HL-60 (cell line): ENCODE measurements at regions not wholly inside any gene's neighbourhood (a gene's known extent, or its start where the extent isn't known, plus 50 kb on each side); places are given as distances from the start of the nearest gene placed in this dataset.

Experiments used
- DNase-seq, 2 experiments: peaks; one replicate each; pipeline ENCODE4 v3.0.0-alpha.2; 2010 to 2020; ENCODE audit warnings: low read depth in 1 of 2, low spot score in 1 of 2
- H3K27ac ChIP-seq: fragments of 250-450 bp; sonication (Bioruptor Pico); replicated peaks from 2 replicates; pipeline ENCODE4 v1.5.1; 2020; ENCODE audit warnings: mild to moderate bottlenecking, moderate library complexity
- H3K27me3 ChIP-seq: fragments of 250-450 bp; sonication (Bioruptor Pico); 2 replicates; pipeline ENCODE4 v1.5.1; 2021; ENCODE audit warnings: mild to moderate bottlenecking, moderate library complexity; ENCODE audit not compliant: insufficient read depth, poor library complexity, severe bottlenecking
- H3K4me3 ChIP-seq: replicated peaks from 2 replicates; pipeline ENCODE4 v1.5.1; 2011; ENCODE audit warnings: mild to moderate bottlenecking, control low read depth, low read length; ENCODE audit not compliant: insufficient read depth
- GABPA ChIP-seq: IDR thresholded peaks from 2 replicates; pipeline ENCODE4 v1.6.1; 2012; ENCODE audit warnings: low read depth
- POLR2AphosphoS5 ChIP-seq: IDR thresholded peaks from 2 replicates; pipeline ENCODE4 v1.6.1; 2012; ENCODE audit warnings: low read depth
- REST ChIP-seq: IDR thresholded peaks from 2 replicates; pipeline ENCODE4 v1.6.1; 2012; ENCODE audit warnings: low read depth; ENCODE audit not compliant: insufficient replicate concordance
- SPI1 ChIP-seq: IDR thresholded peaks from 2 replicates; pipeline ENCODE4 v1.6.1; 2012; ENCODE audit warnings: low read depth, mild to moderate bottlenecking, borderline replicate concordance
- TF ChIP-seq, protein P1 (sequence below): IDR thresholded peaks from one replicate; pipeline ENCODE4 v1.5.1; 2011; ENCODE audit warnings: low read length, control low read depth, inconsistent platforms; ENCODE audit not compliant: insufficient read depth

- Histone ChIP-seq H3K4me3 (no peak overlapping the region), H3K27ac (no peak overlapping the region)
- no peak for TF ChIP-seq GABPA
- no peak for TF ChIP-seq SPI1
- TF ChIP-seq, protein P1, sequence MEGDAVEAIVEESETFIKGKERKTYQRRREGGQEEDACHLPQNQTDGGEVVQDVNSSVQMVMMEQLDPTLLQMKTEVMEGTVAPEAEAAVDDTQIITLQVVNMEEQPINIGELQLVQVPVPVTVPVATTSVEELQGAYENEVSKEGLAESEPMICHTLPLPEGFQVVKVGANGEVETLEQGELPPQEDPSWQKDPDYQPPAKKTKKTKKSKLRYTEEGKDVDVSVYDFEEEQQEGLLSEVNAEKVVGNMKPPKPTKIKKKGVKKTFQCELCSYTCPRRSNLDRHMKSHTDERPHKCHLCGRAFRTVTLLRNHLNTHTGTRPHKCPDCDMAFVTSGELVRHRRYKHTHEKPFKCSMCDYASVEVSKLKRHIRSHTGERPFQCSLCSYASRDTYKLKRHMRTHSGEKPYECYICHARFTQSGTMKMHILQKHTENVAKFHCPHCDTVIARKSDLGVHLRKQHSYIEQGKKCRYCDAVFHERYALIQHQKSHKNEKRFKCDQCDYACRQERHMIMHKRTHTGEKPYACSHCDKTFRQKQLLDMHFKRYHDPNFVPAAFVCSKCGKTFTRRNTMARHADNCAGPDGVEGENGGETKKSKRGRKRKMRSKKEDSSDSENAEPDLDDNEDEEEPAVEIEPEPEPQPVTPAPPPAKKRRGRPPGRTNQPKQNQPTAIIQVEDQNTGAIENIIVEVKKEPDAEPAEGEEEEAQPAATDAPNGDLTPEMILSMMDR = no peak
- TF ChIP-seq REST = no peak
- no peak for TF ChIP-seq POLR2AphosphoS5
Observed at GRCh38 chrX:148363471-148364235, 136.8 kb upstream of the AFF2 start.

GRCh38 chrX:148365233-148365632 is 135.2 kb upstream of the AFF2 start:
- DNase-seq = no peak
- no peak overlapping the region for H3K4me3 ChIP-seq

More at GRCh38 chrX:148363471-148364235, 136.8 kb upstream of the AFF2 start:
- no peak for DNase-seq
- no peaks in the 10 kb centered on the region for H3K27me3 ChIP-seq

DNA sequence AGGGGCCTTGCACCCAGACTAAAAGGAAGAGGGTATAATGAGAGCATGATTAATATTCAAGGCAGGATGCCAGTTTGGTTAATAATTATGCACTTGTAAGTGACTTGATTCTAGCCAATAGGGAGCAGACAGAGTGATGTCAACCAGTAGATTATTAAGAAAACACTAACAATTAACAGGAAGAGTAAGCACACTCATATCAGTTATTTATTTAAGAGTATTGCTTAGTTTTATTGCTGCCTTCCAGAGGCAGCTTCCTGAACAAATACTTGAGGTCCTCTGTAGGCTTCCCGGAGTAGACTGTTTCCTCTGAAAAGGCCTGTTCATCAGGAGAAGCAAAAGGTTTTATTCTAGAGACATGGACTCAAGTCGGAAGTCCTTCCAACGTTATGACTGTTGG is 129.1 kb upstream of the AFF2 start:
- no peak for DNase-seq
- TF ChIP-seq REST = no peak
- TF ChIP-seq, protein P1 = no peak
- TF ChIP-seq SPI1 = no peak
- no peak for TF ChIP-seq POLR2AphosphoS5
- no peak for TF ChIP-seq GABPA

More at GRCh38 chrX:148365233-148365632, 135.2 kb upstream of the AFF2 start:
- no peaks in the 10 kb centered on the region for H3K27me3 ChIP-seq
- TF ChIP-seq SPI1 (no peak), POLR2AphosphoS5 (no peak), GABPA (no peak), REST (no peak)
- TF ChIP-seq, protein P1 = no peak
- H3K27ac ChIP-seq = no peak overlapping the region

More for the DNA sequence above, 129.1 kb upstream of the AFF2 start:
- Histone ChIP-seq H3K4me3 (no peak overlapping the region), H3K27me3 (no peaks in the 10 kb centered on the region), H3K27ac (no peak overlapping the region)
